Vagina (tissue), 2 donors: ENCODE measurements at regions not wholly inside any gene's neighbourhood (a gene's known extent, or its start where the extent isn't known, plus 50 kb on each side); places are given as distances from the start of the nearest gene placed in this dataset.

Experiments used
- POLR2A ChIP-seq, 2 donors: fragments of 450-650 bp; IDR thresholded peaks; one replicate each; pipeline ENCODE4 v1.6.1; 2017; ENCODE audit warnings: antibody characterized with exemption in 2 of 2, mild to moderate bottlenecking in 2 of 2, moderate library complexity in 2 of 2
- TF ChIP-seq, protein P1 (sequence below), 3 experiments: fragments of 450-650 bp in 2 of 3; fragments of 200-600 bp in 1 of 3; sonication (generic) in 1 of 3; IDR thresholded peaks; one replicate each; pipeline ENCODE4 v1.5.1; 2017 to 2019; ENCODE audit warnings: antibody characterized with exemption in 3 of 3, mild to moderate bottlenecking in 2 of 3, moderate library complexity in 2 of 3

DNA sequence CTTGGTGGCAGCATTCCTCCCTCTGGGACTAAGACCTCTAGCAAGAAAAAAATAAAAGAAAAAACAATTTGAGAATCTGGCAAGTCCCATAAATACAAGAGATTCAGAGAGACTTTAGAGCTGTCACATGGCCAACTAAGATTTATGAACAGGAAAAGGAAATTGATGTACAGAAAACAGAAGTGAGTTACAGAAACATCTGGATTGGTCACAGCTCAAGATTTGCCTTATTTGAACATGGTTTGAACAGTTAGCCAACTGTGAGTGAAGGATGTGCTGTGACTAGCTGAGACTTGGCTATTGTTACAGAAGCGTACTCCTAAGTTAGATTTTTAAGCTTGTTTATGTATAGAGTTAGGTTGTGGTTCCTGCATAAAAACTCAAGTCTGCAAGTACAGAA is 340.2 kb downstream of the SLCO4C1 start:
- TF ChIP-seq POLR2A (IDR thresholded peaks at IDR 0.05), result no peak
- TF ChIP-seq, protein P1, sequence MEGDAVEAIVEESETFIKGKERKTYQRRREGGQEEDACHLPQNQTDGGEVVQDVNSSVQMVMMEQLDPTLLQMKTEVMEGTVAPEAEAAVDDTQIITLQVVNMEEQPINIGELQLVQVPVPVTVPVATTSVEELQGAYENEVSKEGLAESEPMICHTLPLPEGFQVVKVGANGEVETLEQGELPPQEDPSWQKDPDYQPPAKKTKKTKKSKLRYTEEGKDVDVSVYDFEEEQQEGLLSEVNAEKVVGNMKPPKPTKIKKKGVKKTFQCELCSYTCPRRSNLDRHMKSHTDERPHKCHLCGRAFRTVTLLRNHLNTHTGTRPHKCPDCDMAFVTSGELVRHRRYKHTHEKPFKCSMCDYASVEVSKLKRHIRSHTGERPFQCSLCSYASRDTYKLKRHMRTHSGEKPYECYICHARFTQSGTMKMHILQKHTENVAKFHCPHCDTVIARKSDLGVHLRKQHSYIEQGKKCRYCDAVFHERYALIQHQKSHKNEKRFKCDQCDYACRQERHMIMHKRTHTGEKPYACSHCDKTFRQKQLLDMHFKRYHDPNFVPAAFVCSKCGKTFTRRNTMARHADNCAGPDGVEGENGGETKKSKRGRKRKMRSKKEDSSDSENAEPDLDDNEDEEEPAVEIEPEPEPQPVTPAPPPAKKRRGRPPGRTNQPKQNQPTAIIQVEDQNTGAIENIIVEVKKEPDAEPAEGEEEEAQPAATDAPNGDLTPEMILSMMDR (IDR thresholded peaks at IDR 0.05), result no peak
